HCT116 (cell line): ENCODE measurements at regions not wholly inside any gene's neighbourhood (a gene's known extent, or its start where the extent isn't known, plus 50 kb on each side); places are given as distances from the start of the nearest gene placed in this dataset.

ENCODE experiments used
- ATAC-seq: fragments of 200-7000 bp; cut with Tn5 transposase; 2 replicates; pipeline ENCODE4 v1.9.1; 2020; ENCODE audit warnings: mild to moderate bottlenecking, moderate library complexity
- BruUV-seq: library from RNA; stranded (reverse); fragments of 400-500 nt; replicated peaks from 2 replicates; lab custom pipeline; 2021; lab: Mats Ljungman, UMichigan
- CTCF ChIA-PET: fragments of 300-600 bp; sonication (Branson Sonifier 250); formaldehyde crosslinking; loops from one replicate; lab custom pipeline; 2021; ENCODE audit warnings: antibody characterized with exemption; lab: Charles Lee
- POLR2A ChIA-PET: fragments of 300-600, 350-600 bp; sonication (Branson Sonifier 250); formaldehyde crosslinking; loops from one replicate; lab custom pipeline; 2021; ENCODE audit warnings: antibody characterized with exemption; lab: Charles Lee
- RAD21 ChIA-PET, 2 experiments: fragments of 300-600 bp; sonication (Branson Sonifier 250); formaldehyde crosslinking; loops; one replicate each; lab custom pipeline; 2023; ENCODE audit warnings: low total read pairs in 2 of 2; ENCODE audit not compliant: uncharacterized antibody in 2 of 2, unreplicated experiment in 2 of 2, low non-redundant PET in 1 of 2; lab: Charles Lee
- DNase-seq: peaks from one replicate; pipeline ENCODE4 v3.0.0-alpha.2; 2010; ENCODE audit warnings: low read depth, low spot score
- H2AFZ ChIP-seq: fragments of 200-600 bp; shearing (Covaris generic), sonication (generic); 2 replicates; pipeline ENCODE4 v1.6.1; 2017; ENCODE audit warnings: low read depth, mixed run types, mixed read lengths, antibody characterized with exemption, low read length; ENCODE audit not compliant: poor library complexity, severe bottlenecking
- H3K27ac ChIP-seq: 2 replicates; pipeline ENCODE4 v1.5.1; 2012; ENCODE audit warnings: low read depth, low read length
- H3K27me3 ChIP-seq: fragments of 200-600 bp; sonication (generic); 2 replicates; pipeline ENCODE4 v1.6.1; 2016; ENCODE audit warnings: mixed run types, low read length, mixed read lengths; ENCODE audit not compliant: insufficient read depth
- H3K36me3 ChIP-seq, 2 experiments: fragments of 200-500 bp in 1 of 2; fragments of 200-600 bp in 1 of 2; sonication (Bioruptor generic) in 1 of 2; sonication (generic) in 1 of 2; 2 replicates each; pipeline versions ENCODE4 v1.5.1 to v1.6.1; 2014 to 2016; ENCODE audit warnings: low read length in 2 of 2, inconsistent platforms in 1 of 2, mixed read lengths in 1 of 2, mixed run types in 1 of 2; ENCODE audit not compliant: insufficient read depth in 2 of 2, control insufficient read depth in 1 of 2
- H3K4me1 ChIP-seq, 2 experiments: fragments of 200-600 bp in 1 of 2; sonication (generic) in 1 of 2; 2 replicates each; pipeline versions ENCODE4 v1.5.1 to v1.6.1; 2012 to 2017; ENCODE audit warnings: low read length in 2 of 2, inconsistent platforms in 1 of 2, mild to moderate bottlenecking in 1 of 2, mixed read lengths in 1 of 2, mixed run types in 1 of 2, moderate library complexity in 1 of 2; ENCODE audit not compliant: insufficient read depth in 2 of 2, control insufficient read depth in 1 of 2
- H3K4me2 ChIP-seq: fragments of 200-600 bp; sonication (generic); 2 replicates; pipeline ENCODE4 v1.6.1; 2017; ENCODE audit warnings: mixed run types, low read length, mixed read lengths
- H3K4me3 ChIP-seq, 2 experiments: fragments of 200-600 bp in 1 of 2; sonication (generic) in 1 of 2; replicated peaks in 1 of 2; 2 replicates each; pipeline ENCODE4 v1.5.1; 2011 to 2016; ENCODE audit warnings: low read length in 2 of 2, control low read depth in 1 of 2, low read depth in 1 of 2, mild to moderate bottlenecking in 1 of 2, mixed read lengths in 1 of 2, mixed run types in 1 of 2
- H3K79me2 ChIP-seq: fragments of 200-600 bp; sonication (generic); 2 replicates; pipeline ENCODE4 v1.6.1; 2017; ENCODE audit warnings: mild to moderate bottlenecking, mixed run types, low read length, moderate library complexity, mixed read lengths; ENCODE audit not compliant: insufficient read depth
- H3K9ac ChIP-seq: fragments of 200-600 bp; sonication (generic); 2 replicates; pipeline ENCODE4 v1.6.1; 2016; ENCODE audit warnings: low read length, mixed read lengths
- H3K9me2 ChIP-seq: fragments of 200-600 bp; sonication (generic), shearing (Covaris generic); 2 replicates; pipeline ENCODE4 v1.6.1; 2017; ENCODE audit warnings: mixed run types, mild to moderate bottlenecking, moderate library complexity; ENCODE audit not compliant: insufficient read depth
- H3K9me3 ChIP-seq, 2 experiments: fragments of 200-500 bp in 1 of 2; fragments of 200-600 bp in 1 of 2; sonication (Bioruptor generic) in 1 of 2; sonication (generic) in 1 of 2; 2 replicates each; pipeline ENCODE4 v1.6.1; 2014 to 2017; ENCODE audit warnings: low read length in 2 of 2, mixed read lengths in 2 of 2, inconsistent platforms in 1 of 2, low read depth in 1 of 2, mild to moderate bottlenecking in 1 of 2, mixed run types in 1 of 2, moderate library complexity in 1 of 2; ENCODE audit not compliant: control insufficient read depth in 1 of 2, insufficient read depth in 1 of 2
- H4K20me1 ChIP-seq: fragments of 200-600 bp; sonication (generic), shearing (Covaris generic); 2 replicates; pipeline ENCODE4 v1.6.1; 2017; ENCODE audit warnings: mixed run types, mild to moderate bottlenecking, moderate library complexity; ENCODE audit not compliant: insufficient read depth
- CEBPB ChIP-seq: IDR thresholded peaks from 2 replicates; pipeline ENCODE4 v1.6.1; 2012; ENCODE audit warnings: low read depth
- EGR1 ChIP-seq: IDR thresholded peaks from 2 replicates; pipeline ENCODE4 v1.6.1; 2012; ENCODE audit warnings: low read depth
- ELF1 ChIP-seq: IDR thresholded peaks from 2 replicates; pipeline ENCODE4 v1.6.1; 2012; ENCODE audit warnings: low read depth, borderline replicate concordance
- EZH2 ChIP-seq: fragments of 200-600 bp; sonication (generic); IDR thresholded peaks from 2 replicates; pipeline ENCODE4 v1.6.1; 2017; ENCODE audit warnings: antibody characterized with exemption, mixed run types
- EZH2phosphoT487 ChIP-seq: fragments of 200-600 bp; IDR thresholded peaks from 2 replicates; pipeline ENCODE4 v1.6.1; 2018; ENCODE audit warnings: antibody characterized with exemption, borderline replicate concordance
- FOSL1 ChIP-seq: IDR thresholded peaks from 2 replicates; pipeline ENCODE4 v1.6.1; 2012; ENCODE audit warnings: low read depth
- JUND ChIP-seq: IDR thresholded peaks from 2 replicates; pipeline ENCODE4 v1.6.1; 2012
- POLR2A ChIP-seq: IDR thresholded peaks from 2 replicates; pipeline ENCODE4 v1.7.0; 2011; ENCODE audit warnings: borderline replicate concordance; ENCODE audit not compliant: insufficient read depth, insufficient read length; ENCODE audit errors: extremely low read depth
- POLR2AphosphoS5 ChIP-seq: IDR thresholded peaks from 2 replicates; pipeline ENCODE4 v1.6.1; 2011; ENCODE audit warnings: mild to moderate bottlenecking, low read depth, low read length, moderate library complexity
- RAD21 ChIP-seq: IDR thresholded peaks from 2 replicates; pipeline ENCODE4 v1.6.1; 2012; ENCODE audit warnings: low read depth, mild to moderate bottlenecking
- SIN3A ChIP-seq: IDR thresholded peaks from 2 replicates; pipeline ENCODE4 v1.6.1; 2012; ENCODE audit warnings: low read depth
- SP1 ChIP-seq: IDR thresholded peaks from 2 replicates; pipeline ENCODE4 v1.6.1; 2012; ENCODE audit warnings: low read depth
- SRF ChIP-seq: IDR thresholded peaks from 2 replicates; pipeline ENCODE4 v1.6.1; 2012; ENCODE audit warnings: low read depth
- TCF7L2 ChIP-seq: IDR thresholded peaks from 2 replicates; pipeline ENCODE4 v1.7.0; 2011; ENCODE audit warnings: borderline replicate concordance, inconsistent platforms; ENCODE audit not compliant: insufficient read depth, insufficient read length; ENCODE audit errors: extremely low read depth
- YY1 ChIP-seq: IDR thresholded peaks from 2 replicates; pipeline ENCODE4 v1.6.1; 2011; ENCODE audit warnings: low read length, low read depth, moderate library complexity, mild to moderate bottlenecking; ENCODE audit not compliant: insufficient replicate concordance; ENCODE audit errors: extremely low read depth
- ZFX ChIP-seq: fragments of 450-650 bp; IDR thresholded peaks from 2 replicates; pipeline ENCODE4 v1.6.1; 2017
- intact Hi-C: fragments of 100-400 bp; cut with micrococcal nuclease; formaldehyde crosslinking; loops from 2 replicates; pipeline ENCODE4 v1.10.0; 2022
- TF ChIP-seq, protein P1 (sequence below): IDR thresholded peaks from 2 replicates; pipeline ENCODE4 v1.6.1; 2012; ENCODE audit warnings: low read depth
- TF ChIP-seq, protein P2 (sequence below): IDR thresholded peaks from 2 replicates; pipeline ENCODE4 v1.6.1; 2011; ENCODE audit warnings: mild to moderate bottlenecking, low read length, moderate library complexity; ENCODE audit not compliant: insufficient replicate concordance; ENCODE audit errors: extremely low read depth
- TF ChIP-seq, protein P3 (sequence below), 3 experiments: fragments of 200-600 bp in 1 of 3; sonication (generic) in 1 of 3; IDR thresholded peaks in 2 of 3; conservative IDR thresholded peaks in 1 of 3; 2 replicates each; pipeline ENCODE4 v1.5.1; 2012 to 2017; ENCODE audit warnings: low read depth in 2 of 3, low read length in 2 of 3, antibody characterized with exemption in 1 of 3, borderline replicate concordance in 1 of 3, control low read depth in 1 of 3, mild to moderate bottlenecking in 1 of 3, mixed read lengths in 1 of 3, mixed run types in 1 of 3, moderate library complexity in 1 of 3; ENCODE audit not compliant: insufficient read depth in 1 of 3
- TF ChIP-seq, protein P4 (sequence below): IDR thresholded peaks from 2 replicates; pipeline ENCODE4 v1.6.1; 2012

DNA sequence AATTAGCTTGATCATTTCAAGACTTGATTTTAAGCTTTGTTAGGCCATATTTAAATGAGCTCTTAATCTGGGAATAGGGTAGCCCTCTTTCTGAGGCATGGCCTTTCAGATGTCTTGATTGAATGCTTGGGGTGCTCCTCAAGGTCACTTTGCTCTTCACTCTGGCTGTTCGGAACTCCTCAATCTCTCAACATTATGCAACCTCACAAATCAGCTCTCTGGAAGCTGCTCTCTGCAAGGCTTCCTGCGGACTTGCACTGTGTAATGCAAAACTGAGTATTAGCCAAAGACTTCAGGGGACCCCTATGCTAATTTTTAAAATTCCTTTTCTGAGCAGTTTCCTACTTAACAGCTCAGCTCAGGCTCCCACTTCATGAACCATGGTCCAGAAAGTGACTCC lies 398.3 kb downstream of the PRDM5 start:
- no peak overlapping the region for H3K4me3 ChIP-seq
- POLR2A ChIA-PET: no interaction called here

More for the DNA sequence above, 398.3 kb downstream of the PRDM5 start:
- Histone ChIP-seq H3K4me2 (no peak overlapping the region), H3K9me2 (no peaks in the 10 kb centered on the region), H3K9me3 (no peaks in the 10 kb centered on the region)
- intact Hi-C loops: no loop called here
- TF ChIP-seq JUND (no peak), YY1 (no peak), FOSL1 (no peak), RAD21 (no peak), SRF (no peak), POLR2A (no peak), EGR1 (no peak), SP1 (no peak), ELF1 (no peak), EZH2 (no peak), CEBPB (no peak), SIN3A (no peak), TCF7L2 (no peak), ZFX (no peak), EZH2phosphoT487 (no peak), POLR2AphosphoS5 (no peak)
- TF ChIP-seq, protein P1, sequence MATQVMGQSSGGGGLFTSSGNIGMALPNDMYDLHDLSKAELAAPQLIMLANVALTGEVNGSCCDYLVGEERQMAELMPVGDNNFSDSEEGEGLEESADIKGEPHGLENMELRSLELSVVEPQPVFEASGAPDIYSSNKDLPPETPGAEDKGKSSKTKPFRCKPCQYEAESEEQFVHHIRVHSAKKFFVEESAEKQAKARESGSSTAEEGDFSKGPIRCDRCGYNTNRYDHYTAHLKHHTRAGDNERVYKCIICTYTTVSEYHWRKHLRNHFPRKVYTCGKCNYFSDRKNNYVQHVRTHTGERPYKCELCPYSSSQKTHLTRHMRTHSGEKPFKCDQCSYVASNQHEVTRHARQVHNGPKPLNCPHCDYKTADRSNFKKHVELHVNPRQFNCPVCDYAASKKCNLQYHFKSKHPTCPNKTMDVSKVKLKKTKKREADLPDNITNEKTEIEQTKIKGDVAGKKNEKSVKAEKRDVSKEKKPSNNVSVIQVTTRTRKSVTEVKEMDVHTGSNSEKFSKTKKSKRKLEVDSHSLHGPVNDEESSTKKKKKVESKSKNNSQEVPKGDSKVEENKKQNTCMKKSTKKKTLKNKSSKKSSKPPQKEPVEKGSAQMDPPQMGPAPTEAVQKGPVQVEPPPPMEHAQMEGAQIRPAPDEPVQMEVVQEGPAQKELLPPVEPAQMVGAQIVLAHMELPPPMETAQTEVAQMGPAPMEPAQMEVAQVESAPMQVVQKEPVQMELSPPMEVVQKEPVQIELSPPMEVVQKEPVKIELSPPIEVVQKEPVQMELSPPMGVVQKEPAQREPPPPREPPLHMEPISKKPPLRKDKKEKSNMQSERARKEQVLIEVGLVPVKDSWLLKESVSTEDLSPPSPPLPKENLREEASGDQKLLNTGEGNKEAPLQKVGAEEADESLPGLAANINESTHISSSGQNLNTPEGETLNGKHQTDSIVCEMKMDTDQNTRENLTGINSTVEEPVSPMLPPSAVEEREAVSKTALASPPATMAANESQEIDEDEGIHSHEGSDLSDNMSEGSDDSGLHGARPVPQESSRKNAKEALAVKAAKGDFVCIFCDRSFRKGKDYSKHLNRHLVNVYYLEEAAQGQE: no peak
- TF ChIP-seq, protein P2, sequence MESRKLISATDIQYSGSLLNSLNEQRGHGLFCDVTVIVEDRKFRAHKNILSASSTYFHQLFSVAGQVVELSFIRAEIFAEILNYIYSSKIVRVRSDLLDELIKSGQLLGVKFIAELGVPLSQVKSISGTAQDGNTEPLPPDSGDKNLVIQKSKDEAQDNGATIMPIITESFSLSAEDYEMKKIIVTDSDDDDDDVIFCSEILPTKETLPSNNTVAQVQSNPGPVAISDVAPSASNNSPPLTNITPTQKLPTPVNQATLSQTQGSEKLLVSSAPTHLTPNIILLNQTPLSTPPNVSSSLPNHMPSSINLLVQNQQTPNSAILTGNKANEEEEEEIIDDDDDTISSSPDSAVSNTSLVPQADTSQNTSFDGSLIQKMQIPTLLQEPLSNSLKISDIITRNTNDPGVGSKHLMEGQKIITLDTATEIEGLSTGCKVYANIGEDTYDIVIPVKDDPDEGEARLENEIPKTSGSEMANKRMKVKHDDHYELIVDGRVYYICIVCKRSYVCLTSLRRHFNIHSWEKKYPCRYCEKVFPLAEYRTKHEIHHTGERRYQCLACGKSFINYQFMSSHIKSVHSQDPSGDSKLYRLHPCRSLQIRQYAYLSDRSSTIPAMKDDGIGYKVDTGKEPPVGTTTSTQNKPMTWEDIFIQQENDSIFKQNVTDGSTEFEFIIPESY: no peak
- TF ChIP-seq, protein P3, sequence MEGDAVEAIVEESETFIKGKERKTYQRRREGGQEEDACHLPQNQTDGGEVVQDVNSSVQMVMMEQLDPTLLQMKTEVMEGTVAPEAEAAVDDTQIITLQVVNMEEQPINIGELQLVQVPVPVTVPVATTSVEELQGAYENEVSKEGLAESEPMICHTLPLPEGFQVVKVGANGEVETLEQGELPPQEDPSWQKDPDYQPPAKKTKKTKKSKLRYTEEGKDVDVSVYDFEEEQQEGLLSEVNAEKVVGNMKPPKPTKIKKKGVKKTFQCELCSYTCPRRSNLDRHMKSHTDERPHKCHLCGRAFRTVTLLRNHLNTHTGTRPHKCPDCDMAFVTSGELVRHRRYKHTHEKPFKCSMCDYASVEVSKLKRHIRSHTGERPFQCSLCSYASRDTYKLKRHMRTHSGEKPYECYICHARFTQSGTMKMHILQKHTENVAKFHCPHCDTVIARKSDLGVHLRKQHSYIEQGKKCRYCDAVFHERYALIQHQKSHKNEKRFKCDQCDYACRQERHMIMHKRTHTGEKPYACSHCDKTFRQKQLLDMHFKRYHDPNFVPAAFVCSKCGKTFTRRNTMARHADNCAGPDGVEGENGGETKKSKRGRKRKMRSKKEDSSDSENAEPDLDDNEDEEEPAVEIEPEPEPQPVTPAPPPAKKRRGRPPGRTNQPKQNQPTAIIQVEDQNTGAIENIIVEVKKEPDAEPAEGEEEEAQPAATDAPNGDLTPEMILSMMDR (IDR thresholded peaks at IDR 0.05 in 2 of 3, conservative IDR thresholded peaks at IDR 0.05 in 1 of 3; ENCODE audit: borderline replicate concordance in 1 of 3, insufficient read depth in 1 of 3, low read depth in 2 of 3, low read length in 2 of 3): no peak
- TF ChIP-seq, protein P4, sequence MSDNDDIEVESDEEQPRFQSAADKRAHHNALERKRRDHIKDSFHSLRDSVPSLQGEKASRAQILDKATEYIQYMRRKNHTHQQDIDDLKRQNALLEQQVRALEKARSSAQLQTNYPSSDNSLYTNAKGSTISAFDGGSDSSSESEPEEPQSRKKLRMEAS: no peak
- TF ChIP-seq, all 23 proteins: peak for 0
- no TSS peak for BruUV-seq
- H2AFZ ChIP-seq: no peak overlapping the region
- no peaks in the 10 kb centered on the region for H4K20me1 ChIP-seq
- no peak for DNase-seq
- no peaks in the 10 kb centered on the region for H3K36me3 ChIP-seq
- H3K9ac ChIP-seq: no peak overlapping the region
- no peaks in the 10 kb centered on the region for H3K79me2 ChIP-seq
- H3K4me1 ChIP-seq: no peaks in the 10 kb centered on the region
- ChIA-PET CTCF (no interaction called here), RAD21 (no interaction called here)
- H3K27me3 ChIP-seq: no peaks in the 10 kb centered on the region
- ATAC-seq: no peak
- no peak overlapping the region for H3K27ac ChIP-seq
